DMS53 treated with DMSO at 0.1 percent for 48 hours (cell line): ENCODE measurements at regions not wholly inside any gene's neighbourhood (a gene's known extent, or its start where the extent isn't known, plus 50 kb on each side); places are given as distances from the start of the nearest gene placed in this dataset.

Experiments used
- DNase-seq: peaks from one replicate; lab custom pipeline; 2025; ENCODE audit not compliant: unreplicated experiment; lab: John Stamatoyannopoulos, UW

GRCh38 chr2:151197184-151198108 is 64.2 kb downstream of the RBM43 start:
- DNase-seq, result no peak

GRCh38 chr2:151193576-151193975 is 68.1 kb downstream of the RBM43 start:
- no peak for DNase-seq

- no peak for DNase-seq
Observed at GRCh38 chr2:151192681-151193080, 69.0 kb downstream of the RBM43 start.

- no peak for DNase-seq
Observed at GRCh38 chr2:151191001-151191400, 70.7 kb downstream of the RBM43 start.

GRCh38 chr2:151189125-151189524 is 72.5 kb downstream of the RBM43 start:
- DNase-seq, result no peak

- no peak for DNase-seq
Observed at GRCh38 chr2:151186011-151186410, 75.7 kb downstream of the RBM43 start.

- DNase-seq, result no peak
Observed at GRCh38 chr2:151182899-151183809, 78.5 kb downstream of the RBM43 start.

GRCh38 chr2:151182396-151182795 is 79.3 kb downstream of the RBM43 start:
- no peak for DNase-seq

GRCh38 chr2:151181524-151181923 is 80.1 kb downstream of the RBM43 start:
- no peak for DNase-seq

- no peak for DNase-seq
Observed at GRCh38 chr2:151180123-151180522, 81.5 kb downstream of the RBM43 start.

- no peak for DNase-seq
Observed at GRCh38 chr2:151178207-151178606, 83.5 kb downstream of the RBM43 start.

GRCh38 chr2:151177756-151178155 is 83.9 kb downstream of the RBM43 start:
- DNase-seq, result no peak

GRCh38 chr2:151176661-151177060 is 85.0 kb downstream of the RBM43 start:
- no peak for DNase-seq

GRCh38 chr2:151175864-151176263 is 85.8 kb downstream of the RBM43 start:
- DNase-seq, result no peak

- no peak for DNase-seq
Observed at GRCh38 chr2:151174127-151174526, 87.5 kb downstream of the RBM43 start.

- DNase-seq, result no peak
Observed at GRCh38 chr2:151171186-151171585, 90.5 kb downstream of the RBM43 start.

- no peak for DNase-seq
Observed at GRCh38 chr2:151166410-151166809, 95.3 kb downstream of the RBM43 start.

GRCh38 chr2:151165105-151165684 is 96.5 kb downstream of the RBM43 start:
- DNase-seq, result no peak

GRCh38 chr2:151161821-151162551 is 99.7 kb downstream of the RBM43 start:
- DNase-seq, result no peak

GRCh38 chr2:151159109-151159662 is 102.5 kb downstream of the RBM43 start:
- DNase-seq, result no peak
